Endothelial cell (in vitro differentiated cells): ENCODE measurements at regions not wholly inside any gene's neighbourhood (a gene's known extent, or its start where the extent isn't known, plus 50 kb on each side); places are given as distances from the start of the nearest gene placed in this dataset.

ENCODE experiments used
- DNase-seq: peaks from one replicate; pipeline ENCODE4 v3.0.0; 2021; ENCODE audit warnings: low spot score
- H3K27ac Mint-ChIP-seq: one replicate; pipeline ENCODE4 v1.8.0; 2021; ENCODE audit warnings: mixed read lengths, inconsistent platforms; ENCODE audit not compliant: unreplicated experiment
- H3K27me3 Mint-ChIP-seq: one replicate; pipeline ENCODE4 v1.8.0; 2021; ENCODE audit warnings: mild to moderate bottlenecking, moderate library complexity, mixed read lengths, inconsistent platforms; ENCODE audit not compliant: unreplicated experiment
- H3K36me3 Mint-ChIP-seq: one replicate; pipeline ENCODE4 v1.8.0; 2021; ENCODE audit warnings: mild to moderate bottlenecking, low read depth, mixed read lengths, inconsistent platforms; ENCODE audit not compliant: unreplicated experiment
- H3K4me1 Mint-ChIP-seq: one replicate; pipeline ENCODE4 v1.8.0; 2021; ENCODE audit warnings: mild to moderate bottlenecking, mixed read lengths, inconsistent platforms; ENCODE audit not compliant: unreplicated experiment
- H3K4me3 Mint-ChIP-seq: one replicate; pipeline ENCODE4 v1.8.0; 2021; ENCODE audit warnings: mild to moderate bottlenecking, mixed read lengths, inconsistent platforms; ENCODE audit not compliant: unreplicated experiment
- H3K9me3 Mint-ChIP-seq: one replicate; pipeline ENCODE4 v1.8.0; 2021; ENCODE audit warnings: mixed read lengths, inconsistent platforms; ENCODE audit not compliant: unreplicated experiment
- TF ChIP-seq, protein P1 (sequence below): fragments of 200-600 bp; sonication (generic); IDR thresholded peaks from one replicate; pipeline ENCODE4 v1.5.0; 2021; ENCODE audit warnings: antibody characterized with exemption; ENCODE audit not compliant: unreplicated experiment

- DNase-seq: no peak
These were observed 149.8 kb upstream of the BNIP2 start for GRCh38 chr15:59838900-59839299.

DNA sequence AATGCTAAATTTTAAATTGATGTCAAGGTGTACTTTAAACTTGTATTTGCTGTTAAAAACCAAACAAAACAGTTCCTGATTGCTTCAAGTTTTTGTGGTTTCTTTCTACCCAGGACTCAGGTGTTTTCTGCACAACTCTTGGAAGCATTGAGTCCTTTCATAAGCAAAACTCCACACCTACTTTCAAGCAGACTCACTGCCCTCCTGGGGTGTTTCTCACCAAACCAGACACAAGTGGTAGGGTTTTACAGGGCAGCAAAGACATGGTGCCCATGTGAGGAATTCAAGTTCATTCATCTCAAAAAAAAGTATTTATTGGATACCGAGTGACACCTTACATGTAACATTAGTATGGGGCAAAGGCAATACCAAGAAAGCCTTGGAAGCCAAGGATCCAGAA lies 146.7 kb upstream of the BNIP2 start:
- no peak for DNase-seq
- Mint-ChIP-seq H3K27ac (no peak overlapping the region), H3K27me3 (no peaks in the 10 kb centered on the region), H3K36me3 (no peaks in the 10 kb centered on the region), H3K9me3 (no peaks in the 10 kb centered on the region), H3K4me3 (no peak overlapping the region), H3K4me1 (peaks cover 10% of the 10 kb centered on the region)
- TF ChIP-seq, protein P1, sequence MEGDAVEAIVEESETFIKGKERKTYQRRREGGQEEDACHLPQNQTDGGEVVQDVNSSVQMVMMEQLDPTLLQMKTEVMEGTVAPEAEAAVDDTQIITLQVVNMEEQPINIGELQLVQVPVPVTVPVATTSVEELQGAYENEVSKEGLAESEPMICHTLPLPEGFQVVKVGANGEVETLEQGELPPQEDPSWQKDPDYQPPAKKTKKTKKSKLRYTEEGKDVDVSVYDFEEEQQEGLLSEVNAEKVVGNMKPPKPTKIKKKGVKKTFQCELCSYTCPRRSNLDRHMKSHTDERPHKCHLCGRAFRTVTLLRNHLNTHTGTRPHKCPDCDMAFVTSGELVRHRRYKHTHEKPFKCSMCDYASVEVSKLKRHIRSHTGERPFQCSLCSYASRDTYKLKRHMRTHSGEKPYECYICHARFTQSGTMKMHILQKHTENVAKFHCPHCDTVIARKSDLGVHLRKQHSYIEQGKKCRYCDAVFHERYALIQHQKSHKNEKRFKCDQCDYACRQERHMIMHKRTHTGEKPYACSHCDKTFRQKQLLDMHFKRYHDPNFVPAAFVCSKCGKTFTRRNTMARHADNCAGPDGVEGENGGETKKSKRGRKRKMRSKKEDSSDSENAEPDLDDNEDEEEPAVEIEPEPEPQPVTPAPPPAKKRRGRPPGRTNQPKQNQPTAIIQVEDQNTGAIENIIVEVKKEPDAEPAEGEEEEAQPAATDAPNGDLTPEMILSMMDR: no peak

More at GRCh38 chr15:59838900-59839299, 149.8 kb upstream of the BNIP2 start:
- Mint-ChIP-seq H3K27me3 (no peaks in the 10 kb centered on the region), H3K4me3 (no peak overlapping the region), H3K4me1 (peaks cover 10% of the 10 kb centered on the region), H3K9me3 (no peaks in the 10 kb centered on the region), H3K27ac (no peak overlapping the region), H3K36me3 (no peaks in the 10 kb centered on the region)
- TF ChIP-seq, protein P1: no peak

DNA sequence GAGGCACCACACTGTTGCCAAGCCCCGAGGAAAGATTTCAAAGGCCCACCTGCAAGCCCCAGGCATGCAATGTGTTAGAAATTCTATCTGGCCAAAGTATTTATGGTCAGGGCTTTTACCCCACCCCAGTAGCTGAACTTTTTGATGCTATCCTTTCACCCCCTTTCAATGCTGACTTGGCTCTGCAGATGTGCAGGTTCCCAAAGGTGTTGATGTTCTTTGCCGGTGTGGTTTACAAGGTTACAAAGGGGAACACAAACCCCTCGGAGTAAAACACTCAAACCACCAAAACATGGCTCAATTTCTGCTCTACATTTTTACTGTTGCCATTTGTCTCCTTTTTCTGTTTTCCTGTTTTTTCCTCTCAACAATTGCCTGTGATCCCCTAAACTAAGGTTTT lies 145.4 kb upstream of the BNIP2 start:
- H3K27ac Mint-ChIP-seq: no peak overlapping the region
- H3K4me3 Mint-ChIP-seq: no peak overlapping the region
- DNase-seq: no peak
- H3K9me3 Mint-ChIP-seq: no peaks in the 10 kb centered on the region
- no peaks in the 10 kb centered on the region for H3K36me3 Mint-ChIP-seq
- no peaks in the 10 kb centered on the region for H3K27me3 Mint-ChIP-seq
- peaks cover 10% of the 10 kb centered on the region for H3K4me1 Mint-ChIP-seq
- TF ChIP-seq, protein P1: no peak

- no peak overlapping the region for H3K27ac Mint-ChIP-seq
- H3K4me3 Mint-ChIP-seq: no peak overlapping the region
- H3K9me3 Mint-ChIP-seq: no peaks in the 10 kb centered on the region
- DNase-seq: no peak
- H3K27me3 Mint-ChIP-seq: no peaks in the 10 kb centered on the region
- H3K36me3 Mint-ChIP-seq: no peaks in the 10 kb centered on the region
- H3K4me1 Mint-ChIP-seq: peaks cover 2% of the 10 kb centered on the region
- TF ChIP-seq, protein P1: no peak
These were observed 144.2 kb upstream of the BNIP2 start for GRCh38 chr15:59833366-59833765.

GRCh38 chr15:59830873-59831272 lies 141.8 kb upstream of the BNIP2 start:
- Mint-ChIP-seq H3K4me3 (no peak overlapping the region), H3K4me1 (no peaks in the 10 kb centered on the region), H3K27ac (no peak overlapping the region), H3K27me3 (no peaks in the 10 kb centered on the region), H3K36me3 (no peaks in the 10 kb centered on the region), H3K9me3 (no peaks in the 10 kb centered on the region)
- DNase-seq: no peak
- TF ChIP-seq, protein P1: no peak
